GM12878 (cell line): ENCODE measurements at regions not wholly inside any gene's neighbourhood (a gene's known extent, or its start where the extent isn't known, plus 50 kb on each side); places are given as distances from the start of the nearest gene placed in this dataset.

Experiments
- ATAC-seq: fragments of 200-7000 bp; cut with Tn5 transposase; 3 replicates; pipeline ENCODE4 v1.9.1; 2020; ENCODE audit warnings: mild to moderate bottlenecking, moderate library complexity
- BruUV-seq: library from RNA; stranded (reverse); fragments of 400-500 nt; replicated peaks from 2 replicates; lab custom pipeline; 2021; lab: Mats Ljungman, UMichigan
- CTCF ChIA-PET: fragments of 300-600 bp; sonication (Branson Sonifier 250); formaldehyde crosslinking; extraction: SDS; loops from one replicate; lab custom pipeline; 2021; ENCODE audit warnings: inconsistent platforms; lab: Yijun Ruan, JAX
- POLR2A ChIA-PET: fragments of 350-600 bp; formaldehyde crosslinking; extraction: SDS; loops from one replicate; lab custom pipeline; 2021; ENCODE audit warnings: inconsistent platforms; lab: Charles Lee
- RAD21 ChIA-PET: fragments of 300-600 bp; sonication (Branson Sonifier 250); formaldehyde crosslinking; loops from one replicate; lab custom pipeline; 2023; ENCODE audit warnings: antibody characterized with exemption; ENCODE audit not compliant: unreplicated experiment; lab: Charles Lee
- SMC1A ChIA-PET: fragments of 300-600 bp; sonication (Branson Sonifier 250); formaldehyde crosslinking; loops from one replicate; lab custom pipeline; 2023; ENCODE audit not compliant: unreplicated experiment, uncharacterized antibody; lab: Charles Lee
- DNase-seq: peaks from one replicate; pipeline ENCODE4 v3.0.0-alpha.2; 2011; ENCODE audit warnings: low read depth, low spot score
- FAIRE-seq: peaks from 3 replicates; lab custom pipeline; 2011; peaks lifted over from hg19 to GRCh38; lab: Jason Lieb, UNC
- H2AFZ ChIP-seq: 2 replicates; pipeline ENCODE4 v1.6.0; 2011; ENCODE audit warnings: low read depth, low read length, control low read depth; ENCODE audit not compliant: control insufficient read depth
- H3K27ac ChIP-seq: 2 replicates; pipeline ENCODE4 v1.5.1; 2011; ENCODE audit warnings: control low read depth; ENCODE audit not compliant: control insufficient read depth, insufficient read depth
- H3K27me3 ChIP-seq, 2 experiments: replicated peaks in 1 of 2; 2 replicates each; pipeline versions ENCODE4 v1.6.0 to v1.6.1; 2011; ENCODE audit warnings: low read length in 1 of 2; ENCODE audit not compliant: control insufficient read depth in 2 of 2, insufficient read depth in 2 of 2
- H3K36me3 ChIP-seq, 2 experiments: 2 replicates each; pipeline ENCODE4 v1.5.1; 2011; ENCODE audit warnings: low read length in 1 of 2; ENCODE audit not compliant: control insufficient read depth in 2 of 2, insufficient read depth in 2 of 2
- H3K4me1 ChIP-seq: 2 replicates; pipeline ENCODE4 v1.6.1; 2011; ENCODE audit warnings: mild to moderate bottlenecking, low read length, moderate library complexity, mixed read lengths; ENCODE audit not compliant: control insufficient read depth, insufficient read depth
- H3K4me2 ChIP-seq: 2 replicates; pipeline ENCODE4 v1.6.0; 2011; ENCODE audit warnings: control low read depth; ENCODE audit not compliant: control insufficient read depth, insufficient read depth
- H3K4me3 ChIP-seq: fragments of 200-600 bp; sonication (generic); 2 replicates; pipeline ENCODE4 v1.5.1; 2016
- H3K79me2 ChIP-seq: 2 replicates; pipeline ENCODE4 v1.6.0; 2011; ENCODE audit warnings: low read length; ENCODE audit not compliant: control insufficient read depth, insufficient read depth
- H3K9ac ChIP-seq: 2 replicates; pipeline ENCODE4 v1.8.0; 2011; ENCODE audit warnings: low read length, control low read depth, mixed read lengths; ENCODE audit not compliant: control insufficient read depth, insufficient read depth
- H3K9me3 ChIP-seq: replicated peaks from 3 replicates; pipeline ENCODE4 v1.5.1; 2011; ENCODE audit warnings: mild to moderate bottlenecking, low read length; ENCODE audit not compliant: control insufficient read depth, insufficient read depth
- H4K20me1 ChIP-seq: 2 replicates; pipeline ENCODE4 v1.6.0; 2011; ENCODE audit not compliant: control insufficient read depth, insufficient read depth
- E4F1 ChIP-seq: fragments of 450-650 bp; IDR thresholded peaks from 2 replicates; pipeline ENCODE4 v1.6.1; 2018; ENCODE audit warnings: borderline replicate concordance, mild to moderate bottlenecking; ENCODE audit not compliant: partially characterized antibody
- EED ChIP-seq: sonication (generic); IDR thresholded peaks from 2 replicates; pipeline ENCODE4 v1.6.1; 2016; ENCODE audit warnings: antibody characterized with exemption, low read depth
- IKZF2 ChIP-seq, 2 experiments: fragments of 450-650 bp; IDR thresholded peaks; 2 replicates each; pipeline ENCODE4 v1.6.1; 2017; ENCODE audit warnings: mild to moderate bottlenecking in 2 of 2, moderate library complexity in 2 of 2
- JUNB ChIP-seq: IDR thresholded peaks from 2 replicates; pipeline ENCODE4 v1.6.1; 2016; ENCODE audit warnings: antibody characterized with exemption, mild to moderate bottlenecking
- MEF2A ChIP-seq: IDR thresholded peaks from 2 replicates; pipeline ENCODE4 v1.6.1; 2011; ENCODE audit warnings: low read depth, mild to moderate bottlenecking, low read length, moderate library complexity; ENCODE audit not compliant: insufficient read depth
- NR2C1 ChIP-seq: fragments of 450-650 bp; IDR thresholded peaks from 2 replicates; pipeline ENCODE4 v1.6.1; 2017; ENCODE audit warnings: antibody characterized with exemption, mild to moderate bottlenecking, moderate library complexity
- PBX3 ChIP-seq: IDR thresholded peaks from 2 replicates; pipeline ENCODE4 v1.6.1; 2011; ENCODE audit warnings: mild to moderate bottlenecking, low read depth, low read length, moderate library complexity; ENCODE audit not compliant: insufficient replicate concordance
- POLR2A ChIP-seq: IDR thresholded peaks from 2 replicates; pipeline ENCODE4 v1.6.1; 2011; ENCODE audit warnings: low read depth, mild to moderate bottlenecking, low read length
- POLR2AphosphoS2 ChIP-seq: IDR thresholded peaks from 2 replicates; pipeline ENCODE4 v1.6.1; 2011; ENCODE audit warnings: low read depth, mild to moderate bottlenecking, low read length, improper control_type of control experiment, moderate library complexity
- PRDM15 ChIP-seq: fragments of 450-650 bp; formaldehyde crosslinking; IDR thresholded peaks from 2 replicates; pipeline ENCODE4 v1.4.0; 2020; ENCODE audit warnings: mild to moderate bottlenecking, moderate library complexity
- USF1 ChIP-seq: IDR thresholded peaks from 2 replicates; pipeline ENCODE4 v1.6.1; 2011; ENCODE audit warnings: borderline replicate concordance, low read depth, mild to moderate bottlenecking, moderate library complexity, mixed read lengths, low read length; ENCODE audit not compliant: insufficient read depth; ENCODE audit errors: extremely low read length
- WGBS: methylation state at CpG from one replicate; pipeline ENCODE4 v1.1.6; 2016; ENCODE audit warnings: low lambda C conversion rate; ENCODE audit not compliant: insufficient replicate concordance, insufficient coverage; ENCODE audit errors: missing lambda C conversion rate; 5-methylcytosine and 5-hydroxymethylcytosine counted together
- in situ Hi-C: fragments of 300-500 bp; cut with MboI; formaldehyde crosslinking; loops from 9 replicates; pipeline ENCODE4 v1.14.3; 2018; ENCODE audit warnings: mixed read lengths
- intact Hi-C: fragments of 100-400 bp; cut with micrococcal nuclease; formaldehyde crosslinking; loops from one replicate; pipeline ENCODE4 v1.14.2; 2022; ENCODE audit not compliant: unreplicated experiment

DNA sequence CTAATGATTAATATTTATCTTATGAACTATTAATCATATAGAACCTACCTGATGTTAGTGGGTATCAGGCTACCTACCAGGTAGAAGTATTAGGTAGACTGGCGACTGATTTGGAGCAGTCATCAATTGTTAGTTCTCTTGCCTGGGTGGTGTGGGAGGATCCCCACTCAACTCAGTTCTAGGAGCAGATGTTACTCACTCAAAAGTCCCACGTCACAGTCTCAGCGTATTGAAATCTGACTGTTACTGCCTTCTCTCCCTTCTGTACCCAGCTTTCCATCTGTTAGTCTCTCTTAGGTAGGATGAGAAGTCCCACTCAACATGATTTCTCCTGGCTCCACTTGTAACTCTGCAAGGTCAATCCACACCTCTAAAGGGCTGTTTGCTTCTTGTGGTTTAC is 102.7 kb downstream of the OLFM4 start:
- in situ Hi-C loops (no loop called here), intact Hi-C loops (no loop called here)
- H3K27ac ChIP-seq, result no peak overlapping the region
- H3K4me3 ChIP-seq, result no peak overlapping the region
- CTCF ChIA-PET, result interaction anchor here (1.0 kb wide), 1 partner anchor 20 kb away, joined by 5 read pairs; no protein-coding TSS in a partner anchor
- no peaks in the 10 kb centered on the region for H3K36me3 ChIP-seq
- WGBS, result 5% methylated on average over 3 of the region's 3 CpGs
- H3K79me2 ChIP-seq, result no peaks in the 10 kb centered on the region
- H3K4me1 ChIP-seq, result no peaks in the 10 kb centered on the region
- no peak for TF ChIP-seq EED
- no peak for TF ChIP-seq MEF2A
- TF ChIP-seq PRDM15 (CRISPR knock-in tag), result no peak
- TF ChIP-seq JUNB, result no peak
- TF ChIP-seq E4F1, result no peak
- TF ChIP-seq POLR2AphosphoS2, result no peak
- TF ChIP-seq NR2C1, result no peak
- TF ChIP-seq IKZF2 (IDR thresholded peaks at IDR 0.05), result no peak
- no peak for TF ChIP-seq USF1
- TF ChIP-seq PBX3, result no peak
- no peak for TF ChIP-seq POLR2A
- TF ChIP-seq, all 136 proteins: peak for 0
- ChIA-PET SMC1A (no interaction called here), RAD21 (no interaction called here), POLR2A (no interaction called here)
- Histone ChIP-seq H2AFZ (no peak overlapping the region), H3K4me2 (no peak overlapping the region), H3K9ac (no peak overlapping the region), H3K27me3 (no peaks in the 10 kb centered on the region), H4K20me1 (no peaks in the 10 kb centered on the region), H3K9me3 (no peaks in the 10 kb centered on the region)
- FAIRE-seq (no peak), DNase-seq (no peak), ATAC-seq (no peak)
- BruUV-seq, result no TSS peak
